K562 (cell line): ENCODE measurements at regions not wholly inside any gene's neighbourhood (a gene's known extent, or its start where the extent isn't known, plus 50 kb on each side); places are given as distances from the start of the nearest gene placed in this dataset.
A peak's percentile ranks its signal among the peaks of the same experiment; 100 is the strongest.

ENCODE experiments used
- ARNT ChIP-seq, 2 experiments: fragments of 450-650 bp; IDR thresholded peaks; 2 replicates each; pipeline ENCODE4 v1.6.1; 2016; ENCODE audit warnings: mild to moderate bottlenecking in 1 of 2
- CBX3 ChIP-seq, 2 experiments: IDR thresholded peaks; 1 replicate in 1 of 2; 2 replicates in 1 of 2; pipeline ENCODE4 v1.6.1; 2012; ENCODE audit warnings: inconsistent platforms in 2 of 2, low read length in 2 of 2, borderline replicate concordance in 1 of 2, control low read depth in 1 of 2
- DEAF1 ChIP-seq: fragments of 450-650 bp; formaldehyde crosslinking; IDR thresholded peaks from 2 replicates; pipeline ENCODE4 v1.4.0; 2020; ENCODE audit warnings: mild to moderate bottlenecking, moderate library complexity
- FOXJ3 ChIP-seq: sonication (generic); formaldehyde crosslinking; IDR thresholded peaks from 2 replicates; pipeline ENCODE4 v1.4.0; 2020; ENCODE audit warnings: mild to moderate bottlenecking, missing genetic modification reagents
- HDAC2 ChIP-seq: fragments of 450-650 bp; IDR thresholded peaks from 2 replicates; pipeline ENCODE4 v1.6.1; 2016; ENCODE audit warnings: mild to moderate bottlenecking
- HOXB6 ChIP-seq: fragments of 250-450 bp; sonication (Bioruptor Pico); IDR thresholded peaks from 2 replicates; pipeline ENCODE4 v1.5.1; 2022; ENCODE audit warnings: mild to moderate bottlenecking, borderline replicate concordance
- NFIX ChIP-seq: fragments of 250-450 bp; sonication (Bioruptor Pico); IDR thresholded peaks from 2 replicates; pipeline ENCODE4 v1.4.0; 2020; ENCODE audit warnings: low read depth, mild to moderate bottlenecking, moderate library complexity
- SMAD4 ChIP-seq: fragments of 250-450 bp; sonication (Bioruptor Pico); conservative IDR thresholded peaks from 2 replicates; pipeline ENCODE4 v1.8.0; 2021; ENCODE audit warnings: inconsistent platforms, mild to moderate bottlenecking, moderate library complexity
- SRSF1 ChIP-seq: fragments of 200-400 bp; formaldehyde crosslinking; IDR thresholded peaks from 2 replicates; pipeline ENCODE4 v1.6.1; 2017; ENCODE audit warnings: mild to moderate bottlenecking, low read depth, low read length, moderate library complexity
- TRIM28 ChIP-seq: fragments of 450-650 bp; IDR thresholded peaks from 2 replicates; pipeline ENCODE4 v1.6.1; 2017
- YBX1 ChIP-seq: fragments of 450-650 bp; IDR thresholded peaks from 2 replicates; pipeline ENCODE4 v1.7.1; 2016; ENCODE audit warnings: mild to moderate bottlenecking
- ZC3H11A ChIP-seq: IDR thresholded peaks from 2 replicates; pipeline ENCODE4 v1.6.1; 2012; ENCODE audit warnings: low read depth, low read length, improper control_type of control experiment
- ZFP30 ChIP-seq: fragments of 250-450 bp; sonication (Bioruptor Pico); IDR thresholded peaks from 2 replicates; pipeline ENCODE4 v1.8.0; 2022; ENCODE audit warnings: moderate library complexity, mild to moderate bottlenecking, inconsistent platforms, borderline replicate concordance
- ZNF280B ChIP-seq: fragments of 250-450 bp; sonication (Bioruptor Pico); IDR thresholded peaks from 2 replicates; pipeline ENCODE4 v1.5.1; 2021; ENCODE audit warnings: mild to moderate bottlenecking
- ZNF347 ChIP-seq: fragments of 450-650 bp; formaldehyde crosslinking; IDR thresholded peaks from 2 replicates; pipeline ENCODE4 v1.4.0; 2020; ENCODE audit warnings: low read depth, mild to moderate bottlenecking, moderate library complexity
- ZNF551 ChIP-seq: fragments of 250-450 bp; sonication (Bioruptor Pico); IDR thresholded peaks from 2 replicates; pipeline ENCODE4 v1.5.0; 2021; ENCODE audit warnings: mild to moderate bottlenecking, moderate library complexity
- TF ChIP-seq, protein P1 (sequence below): sonication (generic); formaldehyde crosslinking; IDR thresholded peaks from 2 replicates; pipeline ENCODE4 v1.8.1; 2023; ENCODE audit warnings: mild to moderate bottlenecking, missing genetic modification reagents
- TF ChIP-seq, protein P2 (sequence below): fragments of 450-650 bp; IDR thresholded peaks from 2 replicates; pipeline ENCODE4 v1.6.1; 2018; ENCODE audit warnings: mild to moderate bottlenecking, low read depth; ENCODE audit not compliant: partially characterized antibody
- TF ChIP-seq, protein P3 (sequence below): fragments of 450-650 bp; IDR thresholded peaks from 2 replicates; pipeline ENCODE4 v1.6.1; 2014; ENCODE audit warnings: low read depth, mild to moderate bottlenecking, moderate library complexity, borderline replicate concordance
- TF ChIP-seq, protein P4 (sequence below): fragments of 250-450 bp; sonication (Bioruptor Pico); IDR thresholded peaks from 2 replicates; pipeline ENCODE4 v1.5.0; 2020; ENCODE audit warnings: mild to moderate bottlenecking, borderline replicate concordance

DNA sequence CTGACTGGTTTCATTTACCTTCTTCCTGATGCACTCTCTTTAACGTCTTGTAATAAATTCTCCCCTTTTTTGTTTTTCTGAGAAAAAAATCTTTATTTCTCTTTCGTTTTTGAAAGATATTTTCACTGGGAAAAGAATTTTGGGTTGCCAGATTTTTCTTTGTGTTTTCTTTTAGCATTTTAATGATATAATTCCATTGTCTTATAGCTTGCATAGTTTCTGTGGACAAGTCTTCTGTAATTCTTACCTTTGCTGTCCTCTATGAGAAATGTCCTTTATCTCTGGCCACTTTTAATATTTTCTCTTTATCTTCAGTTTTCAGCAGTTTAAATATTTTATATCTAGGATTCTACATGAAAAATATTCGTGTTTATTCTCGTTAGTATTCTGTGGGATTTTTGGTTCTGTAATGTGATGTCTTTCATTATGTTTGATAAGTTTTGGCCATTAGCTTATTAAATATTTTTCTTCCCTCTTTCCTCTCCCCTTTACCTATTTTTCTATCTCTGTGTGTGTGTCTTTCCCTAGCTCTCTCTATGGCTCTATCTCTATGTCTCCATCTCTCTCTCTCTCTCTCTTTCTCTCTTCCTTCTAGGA is 236.5 kb downstream of the C16orf95 start (continued):
- no peak for TF ChIP-seq DEAF1 (CRISPR knock-in tag)
- no peak for TF ChIP-seq ARNT (IDR thresholded peaks at IDR 0.05)
- TF ChIP-seq, protein P1, sequence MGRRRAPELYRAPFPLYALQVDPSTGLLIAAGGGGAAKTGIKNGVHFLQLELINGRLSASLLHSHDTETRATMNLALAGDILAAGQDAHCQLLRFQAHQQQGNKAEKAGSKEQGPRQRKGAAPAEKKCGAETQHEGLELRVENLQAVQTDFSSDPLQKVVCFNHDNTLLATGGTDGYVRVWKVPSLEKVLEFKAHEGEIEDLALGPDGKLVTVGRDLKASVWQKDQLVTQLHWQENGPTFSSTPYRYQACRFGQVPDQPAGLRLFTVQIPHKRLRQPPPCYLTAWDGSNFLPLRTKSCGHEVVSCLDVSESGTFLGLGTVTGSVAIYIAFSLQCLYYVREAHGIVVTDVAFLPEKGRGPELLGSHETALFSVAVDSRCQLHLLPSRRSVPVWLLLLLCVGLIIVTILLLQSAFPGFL, result no peak
- TF ChIP-seq, protein P2, sequence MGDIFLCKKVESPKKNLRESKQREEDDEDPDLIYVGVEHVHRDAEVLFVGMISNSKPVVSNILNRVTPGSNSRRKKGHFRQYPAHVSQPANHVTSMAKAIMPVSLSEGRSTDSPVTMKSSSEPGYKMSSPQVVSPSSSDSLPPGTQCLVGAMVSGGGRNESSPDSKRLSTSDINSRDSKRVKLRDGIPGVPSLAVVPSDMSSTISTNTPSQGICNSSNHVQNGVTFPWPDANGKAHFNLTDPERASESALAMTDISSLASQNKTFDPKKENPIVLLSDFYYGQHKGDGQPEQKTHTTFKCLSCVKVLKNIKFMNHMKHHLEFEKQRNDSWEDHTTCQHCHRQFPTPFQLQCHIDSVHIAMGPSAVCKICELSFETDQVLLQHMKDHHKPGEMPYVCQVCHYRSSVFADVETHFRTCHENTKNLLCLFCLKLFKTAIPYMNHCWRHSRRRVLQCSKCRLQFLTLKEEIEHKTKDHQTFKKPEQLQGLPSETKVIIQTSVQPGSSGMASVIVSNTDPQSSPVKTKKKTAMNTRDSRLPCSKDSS, result peak; percentile 48
- TF ChIP-seq, protein P3, sequence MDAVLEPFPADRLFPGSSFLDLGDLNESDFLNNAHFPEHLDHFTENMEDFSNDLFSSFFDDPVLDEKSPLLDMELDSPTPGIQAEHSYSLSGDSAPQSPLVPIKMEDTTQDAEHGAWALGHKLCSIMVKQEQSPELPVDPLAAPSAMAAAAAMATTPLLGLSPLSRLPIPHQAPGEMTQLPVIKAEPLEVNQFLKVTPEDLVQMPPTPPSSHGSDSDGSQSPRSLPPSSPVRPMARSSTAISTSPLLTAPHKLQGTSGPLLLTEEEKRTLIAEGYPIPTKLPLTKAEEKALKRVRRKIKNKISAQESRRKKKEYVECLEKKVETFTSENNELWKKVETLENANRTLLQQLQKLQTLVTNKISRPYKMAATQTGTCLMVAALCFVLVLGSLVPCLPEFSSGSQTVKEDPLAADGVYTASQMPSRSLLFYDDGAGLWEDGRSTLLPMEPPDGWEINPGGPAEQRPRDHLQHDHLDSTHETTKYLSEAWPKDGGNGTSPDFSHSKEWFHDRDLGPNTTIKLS, result no peak
- TF ChIP-seq, protein P4, sequence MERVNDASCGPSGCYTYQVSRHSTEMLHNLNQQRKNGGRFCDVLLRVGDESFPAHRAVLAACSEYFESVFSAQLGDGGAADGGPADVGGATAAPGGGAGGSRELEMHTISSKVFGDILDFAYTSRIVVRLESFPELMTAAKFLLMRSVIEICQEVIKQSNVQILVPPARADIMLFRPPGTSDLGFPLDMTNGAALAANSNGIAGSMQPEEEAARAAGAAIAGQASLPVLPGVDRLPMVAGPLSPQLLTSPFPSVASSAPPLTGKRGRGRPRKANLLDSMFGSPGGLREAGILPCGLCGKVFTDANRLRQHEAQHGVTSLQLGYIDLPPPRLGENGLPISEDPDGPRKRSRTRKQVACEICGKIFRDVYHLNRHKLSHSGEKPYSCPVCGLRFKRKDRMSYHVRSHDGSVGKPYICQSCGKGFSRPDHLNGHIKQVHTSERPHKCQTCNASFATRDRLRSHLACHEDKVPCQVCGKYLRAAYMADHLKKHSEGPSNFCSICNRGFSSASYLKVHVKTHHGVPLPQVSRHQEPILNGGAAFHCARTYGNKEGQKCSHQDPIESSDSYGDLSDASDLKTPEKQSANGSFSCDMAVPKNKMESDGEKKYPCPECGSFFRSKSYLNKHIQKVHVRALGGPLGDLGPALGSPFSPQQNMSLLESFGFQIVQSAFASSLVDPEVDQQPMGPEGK (CRISPR knock-in tag), result no peak
- no peak for TF ChIP-seq SRSF1
- TF ChIP-seq HDAC2, result no peak
- no peak for TF ChIP-seq FOXJ3 (CRISPR knock-in tag)
- TF ChIP-seq ZC3H11A, result no peak
- no peak for TF ChIP-seq ZFP30
- no peak for TF ChIP-seq NFIX (CRISPR knock-in tag)
- no peak for TF ChIP-seq ZNF347 (CRISPR knock-in tag)
- no peak for TF ChIP-seq SMAD4 (CRISPR knock-in tag)
- peak; percentile 97 for TF ChIP-seq TRIM28
- no peak for TF ChIP-seq HOXB6 (CRISPR knock-in tag)
- no peak for TF ChIP-seq YBX1
- TF ChIP-seq ZNF551, result no peak
- peak in 1 of 2 experiments; percentile 88; a peak in 1 of 3 replicates for TF ChIP-seq CBX3 (IDR thresholded peaks at IDR 0.05; ENCODE audit: borderline replicate concordance in 1 of 2, low read length in 2 of 2)
- TF ChIP-seq ZNF280B (CRISPR knock-in tag), result 0 out of 2 replicates have a peak, but pooled peaks have one; percentile 20
